ENCODE measurements at regions not wholly inside any gene's neighbourhood (a gene's known extent, or its start where the extent isn't known, plus 50 kb on each side); places are given as distances from the start of the nearest gene placed in this dataset.
"Not testable (repeated sequence)": the region's sequence is repeated elsewhere in the genome, so short reads cannot be mapped to it uniquely, and the experiment has no call there.

- no peaks in the 10 kb centered on the region for H3K9me3 ChIP-seq (ENCODE audit: control insufficient read depth, low read length)
- H3K9ac ChIP-seq = no peak overlapping the region
Observed at GRCh38 chr11:28911829-28912228, 803.6 kb downstream of the METTL15 start.

GRCh38 chr11:28910926-28911325, 802.7 kb downstream of the METTL15 start:
- H3K9me3 ChIP-seq (ENCODE audit: control insufficient read depth, low read length) = no peaks in the 10 kb centered on the region
- H3K9ac ChIP-seq = no peak overlapping the region
- H3K36me3 ChIP-seq (ENCODE audit: control insufficient read depth, insufficient read depth, low read length) = no peaks in the 10 kb centered on the region
- no peak overlapping the region for H3K4me2 ChIP-seq (ENCODE audit: low read length)
- H3K79me2 ChIP-seq = no peaks in the 10 kb centered on the region
- TF ChIP-seq, protein P1, sequence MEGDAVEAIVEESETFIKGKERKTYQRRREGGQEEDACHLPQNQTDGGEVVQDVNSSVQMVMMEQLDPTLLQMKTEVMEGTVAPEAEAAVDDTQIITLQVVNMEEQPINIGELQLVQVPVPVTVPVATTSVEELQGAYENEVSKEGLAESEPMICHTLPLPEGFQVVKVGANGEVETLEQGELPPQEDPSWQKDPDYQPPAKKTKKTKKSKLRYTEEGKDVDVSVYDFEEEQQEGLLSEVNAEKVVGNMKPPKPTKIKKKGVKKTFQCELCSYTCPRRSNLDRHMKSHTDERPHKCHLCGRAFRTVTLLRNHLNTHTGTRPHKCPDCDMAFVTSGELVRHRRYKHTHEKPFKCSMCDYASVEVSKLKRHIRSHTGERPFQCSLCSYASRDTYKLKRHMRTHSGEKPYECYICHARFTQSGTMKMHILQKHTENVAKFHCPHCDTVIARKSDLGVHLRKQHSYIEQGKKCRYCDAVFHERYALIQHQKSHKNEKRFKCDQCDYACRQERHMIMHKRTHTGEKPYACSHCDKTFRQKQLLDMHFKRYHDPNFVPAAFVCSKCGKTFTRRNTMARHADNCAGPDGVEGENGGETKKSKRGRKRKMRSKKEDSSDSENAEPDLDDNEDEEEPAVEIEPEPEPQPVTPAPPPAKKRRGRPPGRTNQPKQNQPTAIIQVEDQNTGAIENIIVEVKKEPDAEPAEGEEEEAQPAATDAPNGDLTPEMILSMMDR (IDR thresholded peaks at IDR 0.05) = no peak
- no peaks in the 10 kb centered on the region for H3K27me3 ChIP-seq (ENCODE audit: control insufficient read depth, insufficient read depth, low read length)
- no peak overlapping the region for H2AFZ ChIP-seq
- no peaks in the 10 kb centered on the region for H3K4me1 ChIP-seq
- H3K4me3 ChIP-seq (ENCODE audit: low read depth, low read length) = no peak overlapping the region
- H3K27ac ChIP-seq = no peak overlapping the region

More at GRCh38 chr11:28911829-28912228, 803.6 kb downstream of the METTL15 start:
- H3K4me3 ChIP-seq (ENCODE audit: low read depth, low read length) = no peak overlapping the region
- TF ChIP-seq, protein P1 (IDR thresholded peaks at IDR 0.05) = no peak
- no peaks in the 10 kb centered on the region for H3K4me1 ChIP-seq
- H2AFZ ChIP-seq = no peak overlapping the region
- no peaks in the 10 kb centered on the region for H3K79me2 ChIP-seq
- H3K4me2 ChIP-seq (ENCODE audit: low read length) = no peak overlapping the region
- no peak overlapping the region for H3K27ac ChIP-seq
- no peaks in the 10 kb centered on the region for H3K27me3 ChIP-seq (ENCODE audit: control insufficient read depth, insufficient read depth, low read length)
- H3K36me3 ChIP-seq (ENCODE audit: control insufficient read depth, insufficient read depth, low read length) = no peaks in the 10 kb centered on the region

GRCh38 chr11:28903716-28904115, 795.5 kb downstream of the METTL15 start:
- TF ChIP-seq, protein P1 (IDR thresholded peaks at IDR 0.05) = no peak
- no peak overlapping the region for H2AFZ ChIP-seq
- H3K4me3 ChIP-seq (ENCODE audit: low read depth, low read length) = no peak overlapping the region
- no peaks in the 10 kb centered on the region for H3K4me1 ChIP-seq
- no peaks in the 10 kb centered on the region for H3K9me3 ChIP-seq (ENCODE audit: control insufficient read depth, low read length)
- H3K27ac ChIP-seq = no peak overlapping the region
- H3K79me2 ChIP-seq = no peaks in the 10 kb centered on the region
- no peaks in the 10 kb centered on the region for H3K27me3 ChIP-seq (ENCODE audit: control insufficient read depth, insufficient read depth, low read length)
- H3K4me2 ChIP-seq (ENCODE audit: low read length) = no peak overlapping the region
- H3K36me3 ChIP-seq (ENCODE audit: control insufficient read depth, insufficient read depth, low read length) = no peaks in the 10 kb centered on the region
- H3K9ac ChIP-seq = no peak overlapping the region

- Histone ChIP-seq H3K27ac (no peak overlapping the region), H3K36me3 (ENCODE audit: control insufficient read depth, insufficient read depth, low read length) (no peaks in the 10 kb centered on the region), H3K4me1 (no peaks in the 10 kb centered on the region), H3K4me3 (ENCODE audit: low read depth, low read length) (no peak overlapping the region), H3K27me3 (ENCODE audit: control insufficient read depth, insufficient read depth, low read length) (no peaks in the 10 kb centered on the region), H3K79me2 (no peaks in the 10 kb centered on the region), H3K9ac (no peak overlapping the region), H2AFZ (no peak overlapping the region), H3K4me2 (ENCODE audit: low read length) (no peak overlapping the region), H3K9me3 (ENCODE audit: control insufficient read depth, low read length) (no peaks in the 10 kb centered on the region)
- TF ChIP-seq, protein P1 (IDR thresholded peaks at IDR 0.05) = no peak
Observed at GRCh38 chr11:28900427-28900826, 792.2 kb downstream of the METTL15 start.

GRCh38 chr11:28899706-28900105, 791.5 kb downstream of the METTL15 start:
- Histone ChIP-seq H3K4me1 (no peaks in the 10 kb centered on the region), H3K4me2 (ENCODE audit: low read length) (no peak overlapping the region), H2AFZ (no peak overlapping the region), H3K9me3 (ENCODE audit: control insufficient read depth, low read length) (no peaks in the 10 kb centered on the region), H3K79me2 (no peaks in the 10 kb centered on the region), H3K27ac (no peak overlapping the region), H3K9ac (no peak overlapping the region), H3K36me3 (ENCODE audit: control insufficient read depth, insufficient read depth, low read length) (no peaks in the 10 kb centered on the region), H3K27me3 (ENCODE audit: control insufficient read depth, insufficient read depth, low read length) (no peaks in the 10 kb centered on the region), H3K4me3 (ENCODE audit: low read depth, low read length) (no peak overlapping the region)
- TF ChIP-seq, protein P1 (IDR thresholded peaks at IDR 0.05) = no peak

- H3K27ac ChIP-seq; H3K9me3 ChIP-seq (ENCODE audit: control insufficient read depth, low read length); H3K4me1 ChIP-seq; H3K9ac ChIP-seq; H2AFZ ChIP-seq; H3K36me3 ChIP-seq (ENCODE audit: control insufficient read depth, insufficient read depth, low read length); H3K4me3 ChIP-seq (ENCODE audit: low read depth, low read length); H3K27me3 ChIP-seq (ENCODE audit: control insufficient read depth, insufficient read depth, low read length); H3K4me2 ChIP-seq (ENCODE audit: low read length); H3K79me2 ChIP-seq: not testable (repeated sequence)
Observed at GRCh38 chr11:28890601-28891040, 782.4 kb downstream of the METTL15 start.

Data from parathyroid adenoma (tissue), 2 donors.